ENCODE measurements at regions not wholly inside any gene's neighbourhood (a gene's known extent, or its start where the extent isn't known, plus 50 kb on each side); places are given as distances from the start of the nearest gene placed in this dataset.

DNA sequence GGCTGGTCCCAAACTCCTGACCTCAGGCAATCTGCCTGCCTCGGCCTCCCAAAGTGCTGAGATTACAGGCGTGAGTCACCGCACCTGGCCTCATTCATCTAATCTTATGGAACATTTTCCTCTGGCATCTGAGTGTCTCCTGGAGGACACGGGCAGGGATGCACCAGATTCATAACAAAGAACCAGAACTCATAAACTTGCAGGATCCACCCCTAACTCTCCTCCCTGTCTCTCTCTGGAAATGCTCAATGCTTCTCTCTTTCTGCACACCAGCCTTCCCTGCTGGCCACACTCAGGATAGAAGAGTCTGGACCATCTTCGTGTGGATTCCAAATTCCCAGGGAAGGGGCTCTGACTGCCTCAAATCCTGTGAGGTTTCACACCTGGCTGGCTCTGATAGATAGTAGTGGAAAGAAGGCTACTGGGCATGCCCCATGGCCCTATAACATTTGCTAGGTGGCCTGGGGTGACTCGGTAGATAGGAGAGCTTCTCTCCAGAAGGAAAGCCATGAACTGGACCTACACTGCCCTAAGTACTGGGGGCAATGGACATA lies 483.2 kb upstream of the GYPC start:
- TF ChIP-seq, protein P1, sequence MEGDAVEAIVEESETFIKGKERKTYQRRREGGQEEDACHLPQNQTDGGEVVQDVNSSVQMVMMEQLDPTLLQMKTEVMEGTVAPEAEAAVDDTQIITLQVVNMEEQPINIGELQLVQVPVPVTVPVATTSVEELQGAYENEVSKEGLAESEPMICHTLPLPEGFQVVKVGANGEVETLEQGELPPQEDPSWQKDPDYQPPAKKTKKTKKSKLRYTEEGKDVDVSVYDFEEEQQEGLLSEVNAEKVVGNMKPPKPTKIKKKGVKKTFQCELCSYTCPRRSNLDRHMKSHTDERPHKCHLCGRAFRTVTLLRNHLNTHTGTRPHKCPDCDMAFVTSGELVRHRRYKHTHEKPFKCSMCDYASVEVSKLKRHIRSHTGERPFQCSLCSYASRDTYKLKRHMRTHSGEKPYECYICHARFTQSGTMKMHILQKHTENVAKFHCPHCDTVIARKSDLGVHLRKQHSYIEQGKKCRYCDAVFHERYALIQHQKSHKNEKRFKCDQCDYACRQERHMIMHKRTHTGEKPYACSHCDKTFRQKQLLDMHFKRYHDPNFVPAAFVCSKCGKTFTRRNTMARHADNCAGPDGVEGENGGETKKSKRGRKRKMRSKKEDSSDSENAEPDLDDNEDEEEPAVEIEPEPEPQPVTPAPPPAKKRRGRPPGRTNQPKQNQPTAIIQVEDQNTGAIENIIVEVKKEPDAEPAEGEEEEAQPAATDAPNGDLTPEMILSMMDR (conservative IDR thresholded peaks at IDR 0.05; ENCODE audit: low read length): no peak
- no peak for TF ChIP-seq EZH2phosphoT487 (IDR thresholded peaks at IDR 0.05; ENCODE audit: borderline replicate concordance)

All from Loucy (cell line).